Spleen (tissue), 11 donors: ENCODE measurements at regions not wholly inside any gene's neighbourhood (a gene's known extent, or its start where the extent isn't known, plus 50 kb on each side); places are given as distances from the start of the nearest gene placed in this dataset.

Source experiments
- DNase-seq: peaks from one replicate; pipeline ENCODE4 v3.0.0-alpha.2; 2020
- H3K27ac ChIP-seq, 8 donors: fragments of 200-600 bp; sonication (generic) in 7 of 8; 1 replicate in 4 of 8; 2 replicates in 4 of 8; pipeline versions ENCODE4 v1.5.0 to v1.8.0; 2016 to 2021; ENCODE audit warnings: inconsistent platforms in 4 of 8, mild to moderate bottlenecking in 4 of 8, moderate library complexity in 1 of 8
- H3K27me3 ChIP-seq, 7 donors: fragments of 200-600 bp; sonication (generic) in 6 of 7; replicated peaks in 1 of 7; 1 replicate in 4 of 7; 2 replicates in 3 of 7; pipeline versions ENCODE4 v1.5.0 to v1.8.0; 2016 to 2021; ENCODE audit warnings: inconsistent platforms in 3 of 7, mild to moderate bottlenecking in 1 of 7
- H3K36me3 ChIP-seq, 6 donors: fragments of 200-600 bp; sonication (generic) in 5 of 6; 1 replicate in 4 of 6; 2 replicates in 2 of 6; pipeline versions ENCODE4 v1.5.0 to v1.8.0; 2016 to 2021; ENCODE audit warnings: inconsistent platforms in 2 of 6
- H3K4me1 ChIP-seq, 6 donors: fragments of 200-600 bp; sonication (generic) in 5 of 6; 1 replicate in 3 of 6; 2 replicates in 3 of 6; pipeline versions ENCODE4 v1.5.0 to v1.8.0; 2016 to 2021; ENCODE audit warnings: inconsistent platforms in 3 of 6
- H3K4me3 ChIP-seq, 8 donors: fragments of 200-600 bp; sonication (generic) in 7 of 8; 1 replicate in 4 of 8; 2 replicates in 4 of 8; pipeline versions ENCODE4 v1.5.0 to v1.8.0; 2016 to 2021; ENCODE audit warnings: inconsistent platforms in 4 of 8, mild to moderate bottlenecking in 4 of 8, moderate library complexity in 2 of 8
- H3K9me3 ChIP-seq, 8 donors: fragments of 200-600 bp; sonication (generic) in 7 of 8; 1 replicate in 4 of 8; 2 replicates in 4 of 8; pipeline versions ENCODE4 v1.5.0 to v1.8.0; 2016 to 2021; ENCODE audit warnings: inconsistent platforms in 4 of 8
- CTCF ChIP-seq, 11 experiments: fragments of 200-600 bp in 7 of 11; fragments of 450-650 bp in 4 of 11; sonication (generic) in 4 of 11; IDR thresholded peaks in 8 of 11; conservative IDR thresholded peaks in 3 of 11; 1 replicate in 7 of 11; 2 replicates in 4 of 11; pipeline versions ENCODE4 v1.4.0 to v1.8.0; 2016 to 2021; ENCODE audit warnings: antibody characterized with exemption in 11 of 11, inconsistent platforms in 4 of 11, mild to moderate bottlenecking in 1 of 11
- POLR2A ChIP-seq, 3 donors: fragments of 450-650 bp; IDR thresholded peaks; one replicate each; pipeline ENCODE4 v1.5.1; 2017; ENCODE audit warnings: antibody characterized with exemption in 3 of 3, mild to moderate bottlenecking in 1 of 3
- POLR2AphosphoS5 ChIP-seq, 3 donors: sonication (generic); formaldehyde crosslinking; IDR thresholded peaks; one replicate each; pipeline ENCODE4 v1.5.1; 2017; ENCODE audit warnings: antibody characterized with exemption in 3 of 3
- WGBS, 5 donors: extraction: QIAGEN DNeasy Blood & Tissue Kit in 3 of 5; methylation state at CpG; one replicate each; pipeline versions ENCODE4 v1.1.5 to v1.1.7; 2013 to 2018; 5-methylcytosine and 5-hydroxymethylcytosine counted together
- intact Hi-C: fragments of 100-400 bp; cut with DNase I; formaldehyde crosslinking; loops from one replicate; pipeline ENCODE4 v1.15.0; 2023; ENCODE audit warnings: low total_unique reads
- donor health status: healthy with polysubstance abuse.
- donor health status: DM: no; HTN: no; CAD: no; lungs with moderate emphysema.
- donor health status: DM: no; HTN: no; CAD: no.
- donor health status: Bipolar disorder and iron deficiency.
- donor health status: healthy.
- donor health status: DM: no; HTN: no; CAD: no.
- donor health status: DM: yes; HTN: yes; CAD: no.

GRCh38 chr18:73485166-73485565 lies 617.4 kb upstream of the NETO1 start:
- H3K4me1 ChIP-seq, result no peaks in the 10 kb centered on the region
- H3K27me3 ChIP-seq, result no peaks in the 10 kb centered on the region
- intact Hi-C loops, result no loop called here
- H3K27ac ChIP-seq, result no peak overlapping the region
- H3K9me3 ChIP-seq, result no peaks in the 10 kb centered on the region
- no peak for DNase-seq
- TF ChIP-seq POLR2AphosphoS5 (IDR thresholded peaks at IDR 0.05) (no peak), CTCF (IDR thresholded peaks at IDR 0.05 in 8 of 11, conservative IDR thresholded peaks at IDR 0.05 in 3 of 11) (no peak), POLR2A (IDR thresholded peaks at IDR 0.05) (no peak)
- WGBS, 5 donors, result 69 to 82% (median 71%) methylated on average over 3 of the region's 3 CpGs
- no peaks in the 10 kb centered on the region for H3K36me3 ChIP-seq
- H3K4me3 ChIP-seq, result no peak overlapping the region

DNA sequence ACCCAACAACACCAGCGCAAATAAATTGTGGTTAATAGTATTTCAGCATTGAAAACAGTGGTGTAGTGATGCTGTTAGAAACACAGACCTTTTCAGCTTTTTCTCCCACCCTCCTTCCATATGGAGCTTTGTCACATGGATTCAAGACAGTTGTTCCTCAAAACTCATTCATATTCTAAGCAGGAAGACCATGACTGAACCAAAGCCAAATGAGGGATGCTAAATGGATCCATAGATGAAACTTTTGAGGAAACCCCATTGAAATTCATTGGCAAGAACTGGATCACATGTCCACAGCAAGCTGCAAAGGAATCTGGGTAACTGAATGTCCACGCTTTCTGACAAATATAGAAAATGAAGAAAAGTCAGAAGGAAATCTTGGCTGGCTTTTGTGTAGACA lies 615.1 kb upstream of the NETO1 start:
- DNase-seq, result no peak
- TF ChIP-seq CTCF (IDR thresholded peaks at IDR 0.05 in 8 of 11, conservative IDR thresholded peaks at IDR 0.05 in 3 of 11), result no peak
- no peak for TF ChIP-seq POLR2AphosphoS5 (IDR thresholded peaks at IDR 0.05)
- no peak for TF ChIP-seq POLR2A (IDR thresholded peaks at IDR 0.05)
- Histone ChIP-seq H3K4me1 (no peaks in the 10 kb centered on the region), H3K9me3 (peaks cover 0 to under 1% (median 0%) of the 10 kb centered on the region in 8 donors), H3K27me3 (no peaks in the 10 kb centered on the region), H3K27ac (no peak overlapping the region), H3K4me3 (no peak overlapping the region), H3K36me3 (no peaks in the 10 kb centered on the region)
- WGBS, 5 donors, result 85 to 96% (median 92%) methylated on average over 2 of the region's 2 CpGs
- intact Hi-C loops, result no loop called here

DNA sequence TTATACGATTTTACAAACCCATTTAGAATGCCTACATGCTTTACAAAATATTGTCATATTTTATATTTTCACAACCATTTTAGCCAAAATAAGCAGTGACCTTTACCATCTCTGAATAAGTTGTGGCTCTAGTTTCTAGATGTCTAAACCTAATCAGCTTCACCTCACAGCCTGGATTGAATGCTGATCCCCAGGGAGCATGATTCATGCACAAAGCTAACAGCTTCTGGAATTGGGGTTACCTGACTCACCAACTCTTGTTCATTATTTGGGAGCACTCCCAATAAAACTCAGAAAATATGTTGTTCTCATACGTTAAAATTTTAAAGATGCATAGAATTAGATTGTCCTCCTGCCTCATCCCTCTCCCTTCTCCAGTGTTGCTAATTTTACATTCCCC lies 611.7 kb upstream of the NETO1 start:
- WGBS, 5 donors, result 71 to 92% (median 81%) methylated on average over 2 of the region's 2 CpGs
- no peak for TF ChIP-seq CTCF (IDR thresholded peaks at IDR 0.05 in 8 of 11, conservative IDR thresholded peaks at IDR 0.05 in 3 of 11)
- TF ChIP-seq POLR2AphosphoS5 (IDR thresholded peaks at IDR 0.05), result no peak
- no peak for TF ChIP-seq POLR2A (IDR thresholded peaks at IDR 0.05)
- Histone ChIP-seq H3K27me3 (no peaks in the 10 kb centered on the region), H3K36me3 (no peaks in the 10 kb centered on the region), H3K4me1 (no peaks in the 10 kb centered on the region), H3K9me3 (peaks cover 0 to 6% (median 0%) of the 10 kb centered on the region in 8 donors), H3K27ac (no peak overlapping the region), H3K4me3 (no peak overlapping the region)
- intact Hi-C loops, result no loop called here
- no peak for DNase-seq

DNA sequence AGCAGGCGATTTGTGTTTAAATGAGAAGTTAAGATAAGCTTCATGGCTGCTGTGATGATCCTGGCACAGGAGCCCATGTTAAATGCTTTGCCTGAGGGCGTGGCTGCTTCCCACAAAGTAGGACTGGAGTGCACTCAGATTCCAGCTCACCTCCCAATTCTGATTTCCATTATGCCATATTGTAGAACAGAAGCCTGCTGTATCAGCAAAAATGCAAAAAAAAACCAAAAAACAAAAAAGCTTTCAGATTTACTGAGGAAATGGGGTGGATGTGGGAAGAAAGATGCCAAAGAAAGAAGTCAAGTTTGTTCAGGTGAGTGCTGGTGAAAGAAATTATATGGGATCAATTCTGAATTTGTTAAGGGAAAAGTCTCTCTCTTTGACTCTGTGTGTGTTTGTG lies 610.4 kb upstream of the NETO1 start:
- TF ChIP-seq POLR2AphosphoS5 (IDR thresholded peaks at IDR 0.05) (no peak), POLR2A (IDR thresholded peaks at IDR 0.05) (no peak), CTCF (IDR thresholded peaks at IDR 0.05 in 8 of 11, conservative IDR thresholded peaks at IDR 0.05 in 3 of 11) (no peak)
- Histone ChIP-seq H3K4me1 (no peaks in the 10 kb centered on the region), H3K9me3 (peaks cover 0 to 6% (median 0%) of the 10 kb centered on the region in 8 donors), H3K27ac (no peak overlapping the region), H3K27me3 (no peaks in the 10 kb centered on the region), H3K4me3 (no peak overlapping the region), H3K36me3 (no peaks in the 10 kb centered on the region)
- intact Hi-C loops, result no loop called here
- DNase-seq, result no peak
- 74 to 91% (median 84%) methylated on average over 2 of the region's 2 CpGs for WGBS, 5 donors
